NT2/D1 (cell line): ENCODE measurements at regions not wholly inside any gene's neighbourhood (a gene's known extent, or its start where the extent isn't known, plus 50 kb on each side); places are given as distances from the start of the nearest gene placed in this dataset.

ENCODE experiments used
- SUZ12 ChIP-seq: IDR thresholded peaks from 2 replicates; pipeline ENCODE4 v1.6.1; 2011; ENCODE audit not compliant: insufficient read length, insufficient read depth; ENCODE audit errors: extremely low read depth
- YY1 ChIP-seq: IDR thresholded peaks from 2 replicates; pipeline ENCODE4 v1.6.1; 2011; ENCODE audit not compliant: insufficient read length, insufficient read depth
- ZNF274 ChIP-seq: IDR thresholded peaks from 2 replicates; pipeline ENCODE4 v1.6.1; 2011; ENCODE audit warnings: mild to moderate bottlenecking, low read depth, low read length

DNA sequence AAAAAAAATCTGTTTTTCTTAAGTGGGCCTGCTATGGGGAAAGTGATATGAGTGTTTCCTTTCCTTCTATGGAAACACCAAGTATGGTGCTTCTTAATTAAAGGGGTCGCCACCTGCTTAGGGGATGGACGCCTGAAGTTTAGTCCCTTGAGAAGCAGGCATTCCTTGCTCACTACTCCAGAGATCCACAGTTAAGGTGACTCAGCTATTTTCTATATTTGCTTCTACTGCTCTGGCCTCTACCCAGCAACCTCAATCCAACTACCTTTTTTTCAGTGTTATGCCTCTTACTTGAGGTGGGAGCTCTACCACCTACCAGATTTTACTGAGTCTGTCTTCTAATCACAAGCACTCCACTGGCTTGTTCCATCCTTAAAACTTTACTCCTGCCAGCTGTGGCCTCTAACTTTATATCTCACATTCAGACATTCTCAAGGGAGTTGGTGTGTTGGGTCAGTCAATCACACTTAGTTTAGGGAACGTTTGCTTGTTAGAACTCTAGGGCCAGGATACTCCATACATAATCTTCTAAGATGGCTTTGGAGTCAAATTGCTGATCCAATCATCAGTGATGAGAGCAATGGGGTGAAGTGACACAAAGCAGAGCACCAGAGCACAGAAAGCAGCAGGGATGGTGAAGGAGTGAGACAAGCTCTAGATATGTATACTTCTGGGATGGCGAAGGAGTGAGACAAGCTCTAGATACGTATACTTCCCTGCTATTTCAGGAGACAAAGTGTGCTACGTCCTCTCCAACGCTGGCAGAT, 708.1 kb downstream of the EFNA5 start:
- TF ChIP-seq SUZ12: no peak
- TF ChIP-seq ZNF274: no peak
- no peak for TF ChIP-seq YY1
